ENCODE measurements at regions not wholly inside any gene's neighbourhood (a gene's known extent, or its start where the extent isn't known, plus 50 kb on each side); places are given as distances from the start of the nearest gene placed in this dataset.

DNA sequence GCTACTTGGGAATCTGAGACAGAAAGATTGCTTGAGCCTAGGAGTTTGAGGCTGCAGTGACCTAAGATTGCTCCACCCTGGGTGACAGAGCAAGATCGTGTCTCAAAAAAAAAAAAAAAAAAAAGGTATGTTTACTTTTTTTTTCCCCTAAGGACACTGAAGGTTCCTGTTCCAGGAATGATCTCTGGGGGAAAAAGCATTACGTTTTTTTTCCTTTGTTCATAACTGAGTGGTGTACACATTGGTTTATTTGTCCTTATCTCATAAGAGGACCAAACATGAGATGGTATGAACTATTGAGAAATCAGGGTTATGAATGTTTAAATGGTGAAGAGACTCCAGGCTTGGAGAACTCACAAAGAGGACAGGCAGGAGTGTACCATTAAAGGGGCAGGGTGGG, 120.4 kb upstream of the IL1RAPL2 start:
- TF ChIP-seq, protein P1, sequence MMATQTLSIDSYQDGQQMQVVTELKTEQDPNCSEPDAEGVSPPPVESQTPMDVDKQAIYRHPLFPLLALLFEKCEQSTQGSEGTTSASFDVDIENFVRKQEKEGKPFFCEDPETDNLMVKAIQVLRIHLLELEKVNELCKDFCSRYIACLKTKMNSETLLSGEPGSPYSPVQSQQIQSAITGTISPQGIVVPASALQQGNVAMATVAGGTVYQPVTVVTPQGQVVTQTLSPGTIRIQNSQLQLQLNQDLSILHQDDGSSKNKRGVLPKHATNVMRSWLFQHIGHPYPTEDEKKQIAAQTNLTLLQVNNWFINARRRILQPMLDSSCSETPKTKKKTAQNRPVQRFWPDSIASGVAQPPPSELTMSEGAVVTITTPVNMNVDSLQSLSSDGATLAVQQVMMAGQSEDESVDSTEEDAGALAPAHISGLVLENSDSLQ (IDR thresholded peaks at IDR 0.05) = no peak
- no peak for TF ChIP-seq FOXM1 (IDR thresholded peaks at IDR 0.05; ENCODE audit: borderline replicate concordance)

Measured in HEK293T (cell line).